ENCODE measurements at regions not wholly inside any gene's neighbourhood (a gene's known extent, or its start where the extent isn't known, plus 50 kb on each side); places are given as distances from the start of the nearest gene placed in this dataset.

GRCh38 chr14:39762576-39763401 is 330.6 kb upstream of the FBXO33 start:
- Mint-ChIP-seq H3K4me3 (no peak overlapping the region), H3K27ac (no peak overlapping the region), H3K27me3 (ENCODE audit: low read depth, poor library complexity) (no peaks in the 10 kb centered on the region), H3K9me3 (no peaks in the 10 kb centered on the region), H3K4me1 (peaks cover 6% of the 10 kb centered on the region), H3K36me3 (ENCODE audit: low read depth) (no peaks in the 10 kb centered on the region)
- no peak for TF ChIP-seq CTCF (IDR thresholded peaks at IDR 0.05)
- DNase-seq = no peak

- TF ChIP-seq CTCF (IDR thresholded peaks at IDR 0.05) = no peak
- Mint-ChIP-seq H3K4me3 (no peak overlapping the region), H3K36me3 (ENCODE audit: low read depth) (no peaks in the 10 kb centered on the region), H3K9me3 (no peaks in the 10 kb centered on the region), H3K27me3 (ENCODE audit: low read depth, poor library complexity) (no peaks in the 10 kb centered on the region), H3K4me1 (no peaks in the 10 kb centered on the region), H3K27ac (no peak overlapping the region)
- DNase-seq = no peak
Measured at GRCh38 chr14:39755269-39755878, 323.1 kb upstream of the FBXO33 start.

- H3K27me3 Mint-ChIP-seq (ENCODE audit: low read depth, poor library complexity) = peaks cover 6% of the 10 kb centered on the region
- no peak for DNase-seq
- no peak overlapping the region for H3K4me3 Mint-ChIP-seq
- no peak for TF ChIP-seq CTCF (IDR thresholded peaks at IDR 0.05)
- H3K4me1 Mint-ChIP-seq = no peaks in the 10 kb centered on the region
- H3K27ac Mint-ChIP-seq = no peak overlapping the region
- peaks cover 5% of the 10 kb centered on the region for H3K9me3 Mint-ChIP-seq
- no peaks in the 10 kb centered on the region for H3K36me3 Mint-ChIP-seq (ENCODE audit: low read depth)
Measured at GRCh38 chr14:39740454-39740853, 308.2 kb upstream of the FBXO33 start.

GRCh38 chr14:39739796-39740195 is 307.6 kb upstream of the FBXO33 start:
- H3K4me1 Mint-ChIP-seq = peaks cover 1% of the 10 kb centered on the region
- peaks cover 6% of the 10 kb centered on the region for H3K27me3 Mint-ChIP-seq (ENCODE audit: low read depth, poor library complexity)
- DNase-seq = no peak
- H3K27ac Mint-ChIP-seq = no peak overlapping the region
- H3K9me3 Mint-ChIP-seq = peaks cover 5% of the 10 kb centered on the region
- H3K4me3 Mint-ChIP-seq = no peak overlapping the region
- TF ChIP-seq CTCF (IDR thresholded peaks at IDR 0.05) = no peak
- H3K36me3 Mint-ChIP-seq (ENCODE audit: low read depth) = no peaks in the 10 kb centered on the region

- TF ChIP-seq CTCF (IDR thresholded peaks at IDR 0.05) = no peak
- Mint-ChIP-seq H3K27me3 (ENCODE audit: low read depth, poor library complexity) (no peaks in the 10 kb centered on the region), H3K4me1 (peaks cover 6% of the 10 kb centered on the region), H3K36me3 (ENCODE audit: low read depth) (peaks cover 7% of the 10 kb centered on the region), H3K27ac (peak overlapping the region; percentile 88), H3K9me3 (peaks cover 5% of the 10 kb centered on the region), H3K4me3 (no peak overlapping the region)
- peak; percentile 13 for DNase-seq
Measured at GRCh38 chr14:39734306-39734705, 302.1 kb upstream of the FBXO33 start.
